Left lung (tissue), 4 donors: ENCODE measurements at regions not wholly inside any gene's neighbourhood (a gene's known extent, or its start where the extent isn't known, plus 50 kb on each side); places are given as distances from the start of the nearest gene placed in this dataset.

Experiments used
- ATAC-seq: fragments of 200-7000 bp; cut with Tn5 transposase; one replicate; pipeline ENCODE4 v1.9.1; 2020; ENCODE audit warnings: moderate library complexity
- DNase-seq, 4 donors: peaks; one replicate each; pipeline ENCODE4 v3.0.0-alpha.2; 2013 to 2020
- H3K27ac ChIP-seq, 2 donors: fragments of 200-600 bp; sonication (generic) in 1 of 2; one replicate each; pipeline versions ENCODE4 v1.5.0 to v1.8.0; 2020 to 2021
- H3K27me3 ChIP-seq, 2 donors: fragments of 200-600 bp; sonication (generic) in 1 of 2; one replicate each; pipeline versions ENCODE4 v1.5.0 to v1.8.0; 2020 to 2021
- H3K36me3 ChIP-seq, 2 donors: fragments of 200-600 bp; sonication (generic) in 1 of 2; one replicate each; pipeline versions ENCODE4 v1.5.0 to v1.8.0; 2020 to 2021
- H3K4me1 ChIP-seq, 2 donors: fragments of 200-600 bp; one replicate each; pipeline ENCODE4 v1.8.0; 2021
- H3K4me3 ChIP-seq, 2 donors: fragments of 200-600 bp; sonication (generic) in 1 of 2; one replicate each; pipeline versions ENCODE4 v1.5.0 to v1.8.0; 2020 to 2021; ENCODE audit warnings: mild to moderate bottlenecking in 1 of 2
- H3K9me3 ChIP-seq, 2 donors: fragments of 200-600 bp; sonication (generic) in 1 of 2; one replicate each; pipeline versions ENCODE4 v1.5.0 to v1.8.0; 2020 to 2021
- CTCF ChIP-seq, 2 donors: fragments of 200-600 bp; sonication (generic) in 1 of 2; IDR thresholded peaks; one replicate each; pipeline versions ENCODE4 v1.5.0 to v1.8.0; 2021; ENCODE audit warnings: antibody characterized with exemption in 2 of 2
- intact Hi-C, 2 donors: fragments of 100-400 bp; cut with DNase I; formaldehyde crosslinking; loops; one replicate each; pipeline versions ENCODE4 v1.11.2 to v1.14.2; 2022
- donor health status: DM: no; HTN: yes; CAD: no.
- donor health status: DM: no; HTN: no; CAD: no.

- H3K9me3 ChIP-seq = no peaks in the 10 kb centered on the region
- H3K27ac ChIP-seq = no peak overlapping the region
- intact Hi-C loops = no loop called here
- TF ChIP-seq CTCF (IDR thresholded peaks at IDR 0.05) = no peak
- H3K4me1 ChIP-seq = no peaks in the 10 kb centered on the region
- no peak overlapping the region for H3K4me3 ChIP-seq
- DNase-seq (no peak), ATAC-seq (no peak)
- no peaks in the 10 kb centered on the region for H3K27me3 ChIP-seq
- H3K36me3 ChIP-seq = no peaks in the 10 kb centered on the region
These were observed 276.5 kb upstream of the ID2 start for GRCh38 chr2:8405334-8405733.

- Histone ChIP-seq H3K27me3 (no peaks in the 10 kb centered on the region), H3K36me3 (no peaks in the 10 kb centered on the region), H3K27ac (no peak overlapping the region), H3K4me3 (no peak overlapping the region), H3K4me1 (no peaks in the 10 kb centered on the region), H3K9me3 (no peaks in the 10 kb centered on the region)
- no peak for ATAC-seq
- intact Hi-C loops = no loop called here
- DNase-seq = no peak
- TF ChIP-seq CTCF (IDR thresholded peaks at IDR 0.05) = no peak
These were observed 275.6 kb upstream of the ID2 start for GRCh38 chr2:8406271-8406670.

GRCh38 chr2:8407332-8407731, 274.5 kb upstream of the ID2 start:
- H3K9me3 ChIP-seq = no peaks in the 10 kb centered on the region
- DNase-seq (no peak), ATAC-seq (no peak)
- H3K4me1 ChIP-seq = peaks cover 0 to 4% of the 10 kb centered on the region in 2 donors
- no peak overlapping the region for H3K27ac ChIP-seq
- H3K36me3 ChIP-seq = no peaks in the 10 kb centered on the region
- TF ChIP-seq CTCF (IDR thresholded peaks at IDR 0.05) = no peak
- intact Hi-C loops = no loop called here
- no peak overlapping the region for H3K4me3 ChIP-seq
- no peaks in the 10 kb centered on the region for H3K27me3 ChIP-seq

- Histone ChIP-seq H3K27me3 (no peaks in the 10 kb centered on the region), H3K4me3 (no peak overlapping the region), H3K9me3 (no peaks in the 10 kb centered on the region), H3K4me1 (peaks cover 0 to 18% of the 10 kb centered on the region in 2 donors), H3K27ac (no peak overlapping the region), H3K36me3 (no peaks in the 10 kb centered on the region)
- no peak for ATAC-seq
- DNase-seq = no peak
- no peak for TF ChIP-seq CTCF (IDR thresholded peaks at IDR 0.05)
- intact Hi-C loops = no loop called here
These were observed 273.0 kb upstream of the ID2 start for GRCh38 chr2:8408560-8409460.

- DNase-seq (no peak), ATAC-seq (no peak)
- Histone ChIP-seq H3K36me3 (no peaks in the 10 kb centered on the region), H3K4me1 (peaks cover 0 to 26% of the 10 kb centered on the region in 2 donors), H3K9me3 (no peaks in the 10 kb centered on the region), H3K27me3 (no peaks in the 10 kb centered on the region), H3K4me3 (no peak overlapping the region), H3K27ac (no peak overlapping the region)
- no peak for TF ChIP-seq CTCF (IDR thresholded peaks at IDR 0.05)
- intact Hi-C loops = no loop called here
These were observed 272.2 kb upstream of the ID2 start for GRCh38 chr2:8409461-8410260.
